Activated CD4-positive, alpha-beta T cell treated with anti-CD3 and anti-CD28 coated beads, Interleukin-2, Interleukin-6, amounts not matched to agents 100 ng/mL and 50 ng/mL, durations not matched to agents 16 hours and 8 hours (primary cell): ENCODE measurements at regions not wholly inside any gene's neighbourhood (a gene's known extent, or its start where the extent isn't known, plus 50 kb on each side); places are given as distances from the start of the nearest gene placed in this dataset.

ENCODE experiments used
- DNase-seq: peaks from one replicate; pipeline ENCODE4 v3.0.0-alpha.2; 2020

DNA sequence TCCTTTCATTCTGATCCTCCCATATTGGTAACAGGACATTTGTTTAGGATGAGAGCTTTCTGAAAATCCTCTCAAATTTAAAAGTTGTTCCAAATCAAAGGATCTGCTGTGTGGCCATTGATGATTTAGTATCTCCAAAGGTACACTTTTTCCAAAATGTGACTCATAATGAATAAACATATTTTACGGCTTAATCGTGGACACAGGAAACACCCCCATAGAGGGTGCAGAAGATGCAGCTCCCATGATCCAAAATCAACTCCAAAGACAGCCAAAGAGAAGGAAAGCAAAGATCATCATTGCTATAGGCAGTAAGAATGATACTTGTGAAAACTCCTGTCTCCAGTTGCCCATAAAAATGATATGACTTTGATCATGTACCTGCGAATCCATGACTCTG, 239.7 kb downstream of the PIK3R1 start:
- DNase-seq, result no peak

DNA sequence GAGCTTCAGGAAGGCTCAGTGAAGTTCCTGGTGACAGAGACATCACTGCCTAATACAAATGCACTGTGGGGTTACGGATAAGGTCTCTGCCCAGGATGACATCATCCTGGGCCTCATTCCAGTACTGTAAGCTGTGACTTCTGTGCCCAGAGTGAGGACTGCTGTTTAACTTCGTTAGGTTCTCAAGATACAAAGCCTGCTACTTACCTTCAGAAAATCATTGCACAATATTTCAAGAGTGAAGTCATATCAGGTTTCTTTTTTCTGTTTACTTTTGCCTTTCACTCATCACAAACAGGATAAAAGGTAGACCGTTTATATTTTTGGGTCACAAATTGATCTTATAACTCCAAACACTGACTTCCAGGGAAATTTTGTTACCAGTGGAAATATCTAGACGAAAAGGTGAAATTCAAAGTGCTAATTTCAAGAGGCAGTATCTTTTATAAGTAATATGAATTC, 241.2 kb downstream of the PIK3R1 start:
- DNase-seq, result no peak

DNA sequence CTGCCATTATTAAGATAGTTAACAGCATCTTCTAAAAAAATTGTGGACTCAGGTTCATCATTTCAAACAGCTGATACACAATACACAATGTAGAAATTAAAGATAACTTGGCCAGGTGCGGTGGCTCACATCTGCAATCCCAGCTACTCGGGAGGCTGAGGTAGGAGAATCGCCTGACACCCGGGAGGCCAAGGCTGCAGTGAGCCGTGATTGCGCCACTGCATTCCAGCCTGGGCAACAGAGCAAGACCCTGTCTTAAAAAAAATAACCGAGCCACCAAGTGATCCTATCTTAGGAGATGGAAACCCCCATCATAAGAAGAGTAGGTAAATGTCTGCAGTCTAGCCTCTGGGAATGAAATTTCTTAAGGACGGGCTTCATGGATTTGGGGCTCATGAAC, 241.7 kb downstream of the PIK3R1 start:
- DNase-seq, result no peak

DNA sequence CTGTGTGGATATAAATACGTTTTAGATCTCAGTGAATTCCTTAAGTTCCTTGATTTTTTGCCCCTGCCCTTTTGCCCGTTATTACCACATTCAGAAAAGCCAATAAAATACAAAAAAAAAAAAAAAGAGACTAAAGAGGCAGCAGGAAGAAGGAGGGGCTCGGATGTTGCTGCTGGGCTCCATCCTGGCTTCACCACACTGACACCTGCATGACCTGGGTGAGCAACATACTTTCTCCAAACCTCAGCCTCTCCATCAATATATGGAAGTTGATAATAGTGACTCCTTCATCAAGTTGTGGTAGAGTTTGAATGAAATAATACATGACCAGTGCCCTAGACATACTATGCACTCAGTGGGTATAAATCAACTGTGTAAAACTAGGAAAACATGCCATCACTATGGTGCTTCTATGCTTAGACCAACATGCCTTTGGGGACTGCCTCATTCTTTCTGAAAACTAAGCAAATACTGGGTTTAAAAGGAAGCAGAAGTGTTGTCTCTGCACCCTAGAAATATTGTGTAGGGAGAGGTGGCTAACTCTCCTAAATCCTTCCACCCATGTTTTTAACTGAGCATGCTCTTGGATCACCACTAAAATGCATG, 243.0 kb downstream of the PIK3R1 start:
- no peak for DNase-seq

DNA sequence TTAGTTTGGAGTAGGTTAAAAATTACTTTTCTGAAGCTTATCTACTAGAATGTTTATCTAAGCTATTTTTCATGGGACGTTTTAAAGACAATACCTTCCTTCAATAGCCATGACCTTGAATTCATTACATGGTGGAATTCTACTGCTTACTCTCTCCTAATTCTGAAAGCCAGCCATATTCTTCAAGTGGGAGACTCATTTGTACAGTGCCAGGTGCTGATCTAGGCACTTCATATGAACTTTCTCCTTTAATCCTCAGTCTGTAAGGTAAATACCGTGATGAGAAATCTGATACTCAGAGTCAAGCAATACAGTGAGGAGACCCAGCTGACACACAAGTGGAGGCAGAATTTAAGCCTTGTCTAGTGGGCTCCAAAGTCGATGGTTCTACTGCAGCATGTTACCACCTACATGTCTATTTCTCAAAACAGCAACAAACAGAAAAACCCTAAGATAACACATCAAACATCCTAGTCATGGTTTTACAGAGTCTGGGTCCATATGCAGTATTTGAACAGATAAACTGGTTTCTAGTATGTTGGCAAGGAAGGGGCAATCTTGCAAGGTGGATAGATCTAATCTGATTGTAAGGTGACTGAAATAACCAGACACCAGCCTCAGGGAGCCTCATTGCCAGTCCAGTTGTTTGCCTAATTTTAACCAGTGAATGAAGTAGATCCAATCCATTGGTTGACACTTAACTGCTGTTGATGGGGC, 243.7 kb downstream of the PIK3R1 start:
- DNase-seq, result no peak

DNA sequence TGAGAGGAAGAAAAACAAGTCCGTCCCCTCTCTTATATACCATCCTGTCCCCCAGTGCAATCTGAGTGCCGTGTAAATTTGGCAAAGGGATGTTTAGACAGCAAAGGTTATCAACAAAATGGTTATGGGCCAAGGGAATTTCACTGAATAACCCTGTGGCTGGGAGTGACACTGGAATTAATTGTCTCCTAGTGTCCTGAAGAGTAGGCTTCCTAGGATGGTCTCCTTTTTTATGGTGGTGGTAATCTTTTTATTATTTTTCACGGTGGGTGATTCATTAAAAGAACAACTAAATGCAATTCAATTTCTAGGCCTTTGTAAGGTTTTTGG, 244.2 kb downstream of the PIK3R1 start:
- no peak for DNase-seq

DNA sequence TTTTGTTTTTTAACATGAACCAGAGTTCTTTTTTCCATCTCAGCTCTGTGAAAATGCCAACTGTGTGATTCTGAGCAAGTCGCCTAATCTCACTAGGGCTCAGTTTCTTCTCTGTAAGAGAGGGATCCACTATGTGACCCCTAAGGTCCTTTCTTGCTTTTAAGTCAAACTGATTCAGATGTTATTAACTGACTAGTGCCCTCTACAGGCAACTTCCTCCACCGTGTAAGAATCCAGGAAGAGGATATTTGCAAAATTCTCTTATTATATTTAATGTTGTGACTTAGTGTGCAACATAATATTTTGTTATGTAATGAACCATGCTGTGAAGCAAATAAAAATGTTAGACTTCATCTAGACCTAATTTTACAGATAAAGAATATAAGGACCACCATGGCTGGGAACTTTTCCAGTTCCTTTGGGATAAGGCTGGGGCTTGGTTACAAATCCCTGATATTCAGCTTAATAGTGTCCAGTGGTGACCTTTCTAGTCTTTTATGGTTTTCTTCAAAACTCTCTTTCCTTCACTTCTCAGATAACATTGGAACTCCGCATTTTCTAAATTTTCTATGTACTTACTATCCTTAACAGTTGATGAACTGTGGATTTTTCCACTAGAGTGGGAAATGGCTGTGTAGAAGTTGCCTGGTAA, 244.7 kb downstream of the PIK3R1 start:
- peak; percentile 60 for DNase-seq

DNA sequence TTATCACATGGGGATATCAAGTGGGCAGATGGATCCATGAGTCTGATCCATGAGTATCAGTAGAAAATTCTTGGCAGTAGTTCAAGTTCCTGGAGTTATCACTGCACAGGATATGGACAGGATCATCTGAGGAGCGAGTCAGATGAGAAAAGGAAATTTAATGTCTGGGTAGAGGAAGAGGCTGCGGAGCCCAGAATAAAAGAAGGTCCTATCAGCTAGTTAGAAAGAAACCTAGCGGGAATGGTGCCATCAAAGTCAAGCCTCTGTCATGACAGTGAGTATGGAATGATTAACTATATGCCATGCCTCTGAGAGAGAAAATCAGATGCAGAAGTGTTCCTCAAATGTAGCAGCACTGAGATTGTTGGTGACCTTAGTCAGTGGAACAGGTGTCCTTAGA, 248.1 kb downstream of the PIK3R1 start:
- DNase-seq, result no peak

DNA sequence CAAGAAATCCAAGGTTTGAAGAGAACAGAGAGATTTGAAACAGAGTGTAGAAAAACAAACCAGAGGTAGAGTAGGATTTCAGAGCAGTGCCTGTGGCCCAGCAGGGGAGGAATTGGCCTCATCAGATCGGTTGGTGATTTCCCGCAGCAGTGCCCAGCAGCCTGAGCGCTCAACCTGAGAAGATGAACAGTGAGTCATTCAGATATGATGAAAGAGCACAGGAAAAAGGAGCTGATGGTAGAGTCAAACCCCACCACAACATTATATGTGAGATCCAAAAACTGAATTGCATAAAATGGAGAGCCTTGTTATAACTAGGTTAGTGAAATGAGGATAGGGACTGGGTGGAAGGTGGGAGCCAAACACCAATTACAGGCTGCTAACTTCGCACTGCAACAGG, 248.9 kb downstream of the PIK3R1 start:
- peak; percentile 81 for DNase-seq

DNA sequence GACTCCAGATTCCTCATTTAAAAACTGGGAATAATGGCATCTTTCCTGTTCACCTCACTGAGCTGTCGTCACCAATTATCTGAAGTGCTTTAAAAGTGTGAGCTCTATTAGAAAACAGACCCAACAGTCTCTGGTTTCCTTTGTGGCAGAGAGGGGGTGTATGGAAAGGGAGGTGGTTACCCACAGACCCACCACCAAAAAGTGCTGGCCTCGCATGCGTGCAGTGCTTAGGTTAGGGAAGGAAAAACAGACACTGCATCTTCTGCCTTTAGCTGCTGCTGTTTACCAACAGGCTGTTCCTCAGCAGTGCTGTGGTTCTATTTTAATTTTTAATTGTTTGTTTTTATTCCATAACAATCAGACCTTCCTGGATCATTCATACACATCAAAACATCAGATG, 249.6 kb downstream of the PIK3R1 start:
- peak; percentile 53 for DNase-seq

DNA sequence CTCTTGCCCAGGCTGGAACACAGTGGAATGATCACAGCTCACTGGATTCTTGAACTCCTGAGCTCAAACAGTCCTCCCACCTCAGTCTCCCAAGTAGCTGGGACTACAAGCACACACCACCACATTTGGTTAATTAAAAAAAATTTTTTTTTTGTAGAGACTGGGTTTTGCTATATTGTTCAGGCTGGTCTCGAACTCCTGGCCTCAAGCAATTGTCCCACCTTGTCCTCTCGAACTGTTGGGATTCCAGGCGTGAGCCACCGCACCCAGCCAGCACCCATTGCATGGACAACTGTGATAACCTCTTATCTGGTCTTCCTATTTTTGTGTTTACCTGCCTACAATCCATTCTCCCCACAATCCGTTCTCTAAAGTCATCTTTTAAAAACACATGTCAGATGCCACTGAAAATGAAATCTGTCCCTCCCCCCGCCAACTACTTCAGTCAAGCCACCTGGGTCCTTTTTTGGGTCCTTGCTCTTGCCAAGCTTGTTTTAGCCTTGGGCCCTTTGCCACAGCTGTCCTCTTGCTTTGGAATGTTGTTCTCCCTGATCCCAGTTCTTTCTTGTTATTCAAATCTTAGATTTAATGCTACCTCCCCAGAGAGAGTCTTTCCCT, 250.5 kb downstream of the PIK3R1 start:
- DNase-seq, result no peak

DNA sequence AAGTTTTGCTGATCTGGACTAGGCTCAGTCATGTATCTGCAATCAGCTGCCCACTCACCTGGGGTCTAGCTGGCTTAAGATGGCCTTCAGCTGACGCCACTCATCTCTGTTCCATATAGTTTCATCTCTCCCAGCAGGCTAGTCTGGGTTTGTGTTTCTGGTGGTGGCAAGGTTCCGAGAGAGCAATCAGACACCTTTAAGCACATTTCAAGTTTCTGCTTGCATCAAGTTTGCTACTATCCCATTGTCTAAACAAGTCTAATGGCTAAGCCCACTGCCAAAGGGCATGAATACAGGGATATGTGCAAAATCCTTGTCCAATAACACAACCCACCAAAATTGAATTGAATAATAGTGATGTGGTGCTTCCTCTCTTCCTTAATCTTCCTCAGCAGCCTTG, 251.7 kb downstream of the PIK3R1 start:
- no peak for DNase-seq

DNA sequence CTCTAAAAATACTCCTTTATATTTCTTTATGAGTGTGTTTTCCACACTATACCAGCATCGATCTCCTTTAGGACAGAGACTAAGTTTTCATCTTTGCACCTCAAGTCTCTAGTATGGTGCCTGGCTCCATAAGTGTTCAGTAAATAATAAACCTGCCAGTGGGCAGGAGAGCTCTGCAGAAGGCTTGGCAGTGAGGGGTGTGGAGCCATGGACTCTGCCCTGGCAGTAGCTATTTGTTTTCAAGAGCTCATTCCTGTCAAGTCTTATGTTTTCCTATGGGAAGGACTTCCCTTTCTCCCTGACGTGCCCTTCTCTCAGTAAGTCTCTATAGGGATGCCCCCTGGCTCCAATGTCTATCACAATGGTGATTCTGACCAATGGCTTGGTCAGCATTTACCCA, 252.2 kb downstream of the PIK3R1 start:
- no peak for DNase-seq

DNA sequence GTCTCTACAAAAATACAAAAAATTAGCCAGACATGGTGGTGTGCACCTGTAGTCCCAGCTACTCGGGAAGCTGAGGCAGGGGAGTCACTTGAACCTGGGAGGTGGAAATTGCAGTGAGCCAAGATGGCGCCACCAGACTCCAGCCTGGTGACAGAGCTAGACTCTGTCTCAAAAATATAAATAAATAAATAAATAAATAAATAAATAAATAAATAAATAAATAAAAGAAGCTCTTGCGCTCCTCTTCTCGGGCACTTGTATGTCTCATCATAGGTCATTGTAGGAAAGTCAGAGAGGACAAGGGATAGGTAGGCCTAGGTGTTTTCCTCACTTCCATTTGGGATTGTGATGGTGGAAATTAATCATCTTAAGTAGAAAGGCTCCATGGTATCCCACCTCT, 252.8 kb downstream of the PIK3R1 start:
- no peak for DNase-seq

DNA sequence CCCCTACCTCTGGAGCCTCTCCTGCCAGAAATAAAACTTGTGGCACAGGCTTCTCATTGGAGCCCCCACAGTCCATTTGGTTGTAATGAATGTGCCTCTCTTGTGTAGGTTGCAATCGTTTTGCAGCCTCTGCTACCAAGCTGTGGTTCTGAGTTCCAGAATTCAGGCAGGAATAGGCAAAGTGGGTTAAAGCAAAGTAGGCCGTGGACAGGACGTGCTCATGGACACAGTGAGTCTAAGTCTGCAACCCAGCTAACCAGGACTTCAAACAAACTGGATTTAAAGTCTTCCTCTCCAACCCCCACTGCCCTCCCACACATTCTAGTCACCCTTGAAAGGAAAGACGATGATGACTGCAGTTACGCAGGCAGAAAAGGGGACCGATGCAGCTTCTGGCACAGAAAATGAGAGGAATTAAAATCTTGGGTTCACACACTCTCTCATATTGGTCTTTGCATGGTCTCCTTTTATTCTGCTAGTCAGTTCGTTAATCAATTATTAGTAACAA, 260.0 kb downstream of the PIK3R1 start:
- DNase-seq, result no peak

DNA sequence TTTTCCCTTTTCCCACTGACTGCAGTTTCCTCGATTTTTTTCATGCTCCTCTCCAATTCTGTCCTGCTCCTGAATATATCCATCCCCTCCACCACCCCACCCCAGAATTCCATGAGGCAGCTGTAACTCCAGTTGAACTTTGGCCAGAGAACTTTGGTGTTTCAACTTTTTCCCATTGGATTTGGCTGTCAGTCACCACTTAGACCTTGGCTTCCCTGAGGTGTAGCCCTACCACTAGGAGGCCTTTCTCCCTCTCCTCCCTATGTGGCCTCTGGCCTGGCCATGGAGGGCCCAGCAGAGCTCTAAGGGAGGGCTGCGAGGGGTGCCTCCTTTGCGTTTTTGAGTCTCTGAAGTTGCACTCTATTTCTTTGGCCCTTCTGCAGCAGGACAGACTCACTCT, 261.3 kb downstream of the PIK3R1 start:
- no peak for DNase-seq

DNA sequence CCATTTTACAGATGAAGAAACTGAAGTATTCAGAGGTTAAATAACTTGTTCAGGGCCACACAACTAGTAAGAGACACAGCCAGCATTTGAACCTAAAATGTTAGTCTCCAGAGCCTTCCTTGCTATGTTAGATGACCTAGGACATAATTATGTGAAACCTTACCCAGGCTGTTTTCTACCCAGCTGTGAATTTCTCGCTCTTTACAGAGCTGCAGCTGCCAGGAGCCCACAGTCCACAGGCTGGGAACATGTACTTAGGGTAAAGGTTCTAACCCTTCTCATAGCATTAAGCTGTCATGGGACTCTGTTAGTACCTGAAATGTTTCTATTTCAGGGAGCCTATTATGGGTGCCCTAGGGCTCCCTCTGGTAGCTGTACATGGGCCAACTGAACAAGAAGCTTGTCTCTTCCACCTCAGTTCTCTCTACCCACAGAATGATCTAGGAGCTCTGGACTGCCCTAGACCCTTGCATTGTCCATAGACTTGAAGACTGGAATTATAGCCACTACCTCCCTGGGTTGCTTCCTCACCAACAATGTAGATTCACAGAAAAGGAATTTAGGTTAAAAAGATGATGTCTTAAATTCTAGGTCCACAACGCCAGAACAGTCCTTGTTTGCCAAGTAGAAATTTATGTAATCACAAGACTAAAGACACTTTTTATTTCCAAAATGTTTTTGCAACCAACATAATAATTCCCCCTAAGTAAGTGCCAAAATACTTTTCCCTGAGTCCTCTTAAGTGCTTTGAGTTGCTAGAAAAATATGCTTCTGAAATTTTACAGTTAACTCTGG, 262.9 kb downstream of the PIK3R1 start:
- no peak for DNase-seq

DNA sequence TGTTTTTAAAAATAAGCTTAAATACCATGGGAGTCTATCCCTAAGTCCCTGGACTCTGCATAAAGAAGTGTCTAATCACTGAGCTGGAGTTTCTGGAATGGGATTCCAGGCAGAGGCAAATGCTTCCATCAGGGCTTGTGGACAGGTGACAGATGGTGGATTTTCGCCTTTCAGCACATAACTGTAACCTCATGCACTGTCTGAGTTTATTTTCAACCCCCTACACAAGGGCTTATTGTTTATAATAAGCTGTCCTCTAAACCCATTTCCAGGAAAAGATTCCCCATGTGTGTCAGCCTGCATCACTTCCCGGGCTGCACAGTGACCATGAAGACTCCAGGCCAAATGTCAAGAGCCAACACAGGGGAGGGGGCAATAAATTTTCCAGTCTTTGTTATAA, 264.0 kb downstream of the PIK3R1 start:
- DNase-seq, result no peak

DNA sequence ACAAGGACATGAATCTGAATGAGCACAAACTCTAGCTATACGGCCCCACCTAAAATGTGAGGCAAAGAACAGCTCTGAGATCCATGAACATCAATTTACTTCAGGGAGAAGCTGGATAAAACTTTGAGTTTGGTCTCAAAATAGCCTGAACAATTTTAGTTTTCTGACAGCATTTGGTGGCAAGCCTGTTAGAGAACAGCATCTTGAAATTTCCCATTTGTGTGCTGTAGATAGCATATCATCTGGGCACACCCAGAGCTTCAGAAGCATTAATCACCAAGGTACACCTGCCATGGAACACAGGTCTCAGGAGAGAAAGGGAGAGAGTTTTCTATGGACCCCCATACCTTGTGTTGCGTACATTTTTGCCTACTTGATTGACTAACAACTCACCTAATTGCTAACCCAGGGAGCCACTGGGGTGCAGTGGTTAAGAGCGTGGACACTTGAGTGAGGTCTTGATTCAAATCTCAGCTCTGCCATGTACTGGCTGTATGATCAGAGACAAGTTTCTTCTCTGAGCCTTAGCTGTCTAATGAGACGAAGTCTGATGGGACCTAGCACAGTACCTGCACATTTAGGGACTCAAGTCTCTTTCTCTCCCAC, 264.9 kb downstream of the PIK3R1 start:
- no peak for DNase-seq

DNA sequence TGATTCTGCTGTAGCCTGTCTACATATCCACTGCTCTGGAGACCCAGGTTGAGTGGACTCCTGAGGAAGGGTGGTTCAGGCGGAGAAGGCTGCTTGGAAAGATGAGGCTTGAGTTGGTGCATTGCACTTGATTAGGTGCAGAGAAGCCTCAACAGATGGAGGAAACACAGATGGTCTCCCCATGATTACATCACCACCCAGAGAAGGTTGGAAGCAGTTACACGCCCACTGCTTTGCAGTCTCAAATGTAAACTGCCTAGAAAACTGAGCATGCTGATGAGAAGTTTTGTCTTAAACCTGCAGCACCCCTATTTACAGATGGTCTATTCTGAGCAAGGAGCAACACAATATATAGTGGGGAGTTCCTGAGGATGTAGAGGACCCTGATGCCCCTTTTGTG, 266.6 kb downstream of the PIK3R1 start:
- DNase-seq, result no peak

DNA sequence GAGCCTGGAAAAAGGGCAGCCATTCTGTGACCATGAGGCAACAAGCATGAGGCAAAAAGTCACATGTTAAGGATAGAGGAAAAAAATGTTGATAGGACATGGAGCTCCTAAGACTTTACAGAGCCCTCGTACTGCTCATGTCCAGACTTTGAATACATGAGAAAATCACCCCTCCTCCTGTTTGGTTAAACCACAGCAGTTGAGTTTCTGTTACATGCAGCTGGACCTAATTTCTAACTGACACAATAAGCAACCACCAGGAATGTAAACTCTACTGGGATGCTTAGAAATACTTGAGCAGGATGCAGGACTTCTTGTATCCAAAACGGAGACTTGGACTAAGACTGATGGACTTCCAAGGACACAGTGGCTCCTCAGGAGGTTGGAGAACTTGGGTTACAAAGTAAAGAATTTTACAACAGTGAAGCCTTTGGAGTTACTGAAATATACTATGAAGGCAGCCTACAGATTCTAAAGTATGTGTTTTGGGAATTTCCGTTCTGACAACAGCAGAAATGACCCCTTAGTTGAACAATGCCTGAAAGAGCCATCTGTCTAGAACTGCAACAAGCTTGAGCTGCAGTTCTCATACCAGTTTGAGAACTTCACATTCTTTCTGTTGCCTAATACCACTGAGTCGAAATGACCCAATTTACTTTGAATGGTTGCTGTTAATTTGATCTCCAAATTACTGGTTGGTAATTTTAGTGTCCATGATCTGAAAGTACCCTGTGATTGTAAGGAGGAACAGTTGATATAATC, 268.9 kb downstream of the PIK3R1 start:
- DNase-seq, result no peak

DNA sequence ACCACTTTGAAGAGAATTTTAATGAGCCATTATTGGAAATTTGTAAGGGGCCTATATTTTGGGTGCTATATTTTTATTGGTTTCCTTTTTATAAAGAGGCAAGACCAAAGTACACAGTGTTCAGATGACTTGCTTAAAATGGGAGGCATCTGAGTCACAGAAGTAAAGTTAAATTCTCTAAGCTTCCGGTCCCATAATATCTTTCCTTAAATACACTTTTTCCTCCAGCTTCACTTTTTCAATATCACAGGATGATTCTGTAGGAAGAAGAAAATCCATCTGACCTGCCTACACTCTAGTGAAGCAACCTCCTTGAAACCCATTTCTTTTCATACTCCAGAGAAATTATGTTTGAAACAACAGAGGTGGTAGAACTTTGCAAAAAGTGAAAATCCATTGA, 274.0 kb downstream of the PIK3R1 start:
- DNase-seq, result no peak
